Panc1 (cell line): ENCODE measurements at regions not wholly inside any gene's neighbourhood (a gene's known extent, or its start where the extent isn't known, plus 50 kb on each side); places are given as distances from the start of the nearest gene placed in this dataset.

Source experiments
- CTCF ChIP-seq: fragments of 450-650 bp; IDR thresholded peaks from 2 replicates; pipeline ENCODE4 v1.5.1; 2017; ENCODE audit warnings: mild to moderate bottlenecking
- POLR2AphosphoS5 ChIP-seq: IDR thresholded peaks from 2 replicates; pipeline ENCODE4 v1.6.1; 2012; ENCODE audit warnings: mild to moderate bottlenecking, low read depth, low read length, moderate library complexity
- REST ChIP-seq, 2 experiments: IDR thresholded peaks; 2 replicates each; pipeline ENCODE4 v1.6.1; 2011 to 2012; ENCODE audit warnings: low read depth in 2 of 2, control low read depth in 1 of 2, low read length in 1 of 2, mild to moderate bottlenecking in 1 of 2, moderate library complexity in 1 of 2; ENCODE audit not compliant: insufficient read depth in 1 of 2

- TF ChIP-seq REST (IDR thresholded peaks at IDR 0.05; ENCODE audit: insufficient read depth in 1 of 2, low read depth in 2 of 2, low read length in 1 of 2) = no peak
- no peak for TF ChIP-seq POLR2AphosphoS5
- TF ChIP-seq CTCF = no peak
These were observed 192.3 kb downstream of the TEX29 start for GRCh38 chr13:111512707-111513106.
